NCI-H345 (cell line): ENCODE measurements at regions not wholly inside any gene's neighbourhood (a gene's known extent, or its start where the extent isn't known, plus 50 kb on each side); places are given as distances from the start of the nearest gene placed in this dataset.

Experiments
- DNase-seq: peaks from one replicate; lab custom pipeline; 2025; lab: John Stamatoyannopoulos, UW

DNA sequence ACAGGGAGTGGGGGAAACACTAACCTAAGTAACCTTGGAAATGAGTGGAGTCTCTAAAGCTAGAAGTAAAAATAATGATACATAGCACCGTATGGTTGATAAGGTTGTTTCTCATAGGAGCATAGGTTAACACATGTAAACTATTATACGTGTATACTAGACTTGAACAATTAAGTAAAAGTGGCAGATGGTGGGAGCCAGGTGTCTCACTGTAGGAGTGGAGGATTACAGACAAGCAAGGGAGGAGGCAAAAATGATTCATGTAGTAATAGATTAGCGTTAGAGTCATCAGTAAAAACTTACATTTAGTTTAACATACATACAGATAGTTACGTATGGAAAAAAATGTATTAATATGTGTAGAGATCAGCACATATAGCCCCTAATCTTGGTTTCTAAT, 138.4 kb upstream of the DSCAM start:
- DNase-seq = no peak

DNA sequence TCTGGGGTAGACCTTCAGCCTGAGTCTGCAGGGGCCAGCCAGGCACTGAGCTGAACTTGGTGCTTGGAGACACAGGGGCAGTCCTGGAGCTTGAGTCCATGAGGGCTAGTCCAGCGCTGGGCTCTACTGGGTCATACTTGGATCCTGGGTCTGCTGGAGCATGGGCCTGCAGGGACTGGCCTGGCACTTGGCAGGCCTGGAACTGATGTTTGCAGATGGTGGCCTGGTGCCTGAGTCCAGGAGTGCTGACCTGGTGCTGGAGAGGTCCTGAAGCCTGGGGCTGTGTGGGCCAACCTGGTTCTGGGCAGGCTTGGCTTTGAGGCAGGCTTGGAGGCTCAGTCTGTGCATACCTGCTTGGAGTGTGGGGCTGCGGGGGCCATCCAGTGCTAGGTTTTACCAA, 143.4 kb upstream of the DSCAM start:
- DNase-seq = no peak

DNA sequence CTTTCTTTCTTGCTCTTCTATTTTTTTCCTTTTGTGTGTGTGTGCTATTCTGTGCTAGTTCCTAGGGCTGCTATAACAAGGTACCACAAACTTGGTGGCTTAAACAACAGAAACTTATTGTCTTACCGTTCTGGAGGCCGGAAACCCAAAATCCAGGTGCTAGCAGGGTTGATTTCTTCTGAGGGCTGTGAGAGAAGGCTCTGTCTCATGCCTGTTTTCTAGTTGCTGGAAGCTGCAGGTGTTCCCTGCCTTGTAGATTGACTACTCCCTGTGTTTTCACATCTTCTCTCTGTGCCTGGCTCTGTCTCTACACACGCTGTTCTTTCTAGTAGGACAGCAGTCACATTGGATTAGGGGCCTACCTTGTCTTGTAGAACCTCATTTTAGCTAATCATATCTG, 150.9 kb upstream of the DSCAM start:
- DNase-seq = no peak

DNA sequence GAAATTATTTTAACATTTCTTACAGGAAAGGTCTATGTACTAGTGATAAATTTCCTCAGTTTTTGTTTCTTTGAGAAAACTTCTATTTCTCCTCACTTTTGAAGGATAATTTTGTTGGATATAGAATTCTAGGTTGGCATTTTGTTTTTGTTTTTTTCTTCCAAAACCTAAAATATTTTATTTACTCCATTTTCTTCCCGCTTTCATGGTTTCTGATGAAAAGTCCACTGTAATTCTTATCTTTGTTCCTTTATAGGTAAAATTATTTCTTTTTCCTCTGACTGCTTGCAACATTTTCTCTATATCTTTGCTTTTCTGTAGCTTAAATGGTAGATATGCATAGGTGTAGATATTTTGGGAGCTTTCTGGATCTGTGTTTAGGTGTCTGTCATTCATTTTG, 153.9 kb upstream of the DSCAM start:
- no peak for DNase-seq

DNA sequence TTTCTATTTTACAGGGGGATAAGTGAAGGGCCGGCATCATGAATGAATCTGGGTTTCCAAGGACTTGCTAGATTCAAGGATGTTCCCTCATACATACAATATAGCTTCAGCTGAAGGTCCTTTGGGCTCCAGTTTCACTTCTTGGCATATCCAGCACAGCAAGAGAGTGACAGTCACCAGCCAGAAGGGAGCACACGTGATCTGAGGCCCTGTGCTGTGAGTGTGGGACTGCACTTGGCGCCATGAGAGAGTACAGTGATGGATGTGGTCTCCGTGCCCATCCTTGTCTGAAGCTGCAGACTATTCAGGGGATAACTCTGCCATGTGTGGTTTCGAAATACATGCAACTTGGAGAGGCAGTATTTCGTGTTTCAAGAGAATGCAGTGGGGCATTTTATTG, 159.7 kb upstream of the DSCAM start:
- no peak for DNase-seq

DNA sequence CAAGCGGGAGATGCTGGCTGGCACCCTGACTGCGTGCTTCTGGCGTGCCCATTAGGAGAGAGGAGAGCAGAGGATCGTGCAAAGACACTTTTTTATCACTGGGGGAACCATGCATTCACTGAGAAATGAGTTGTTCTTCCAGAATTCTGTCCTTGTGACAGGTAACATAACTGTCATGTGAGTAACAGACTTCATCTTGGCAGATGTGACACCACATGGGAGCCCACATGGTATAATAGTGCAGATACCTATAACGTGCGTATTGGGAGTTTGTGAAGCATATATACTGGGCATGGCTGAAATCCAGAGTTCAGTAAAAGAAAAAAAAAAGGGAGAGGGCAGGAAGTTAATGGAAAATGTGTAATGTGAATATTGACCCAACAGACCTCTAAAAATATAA, 159.6 kb upstream of the BACE2 start:
- no peak for DNase-seq

DNA sequence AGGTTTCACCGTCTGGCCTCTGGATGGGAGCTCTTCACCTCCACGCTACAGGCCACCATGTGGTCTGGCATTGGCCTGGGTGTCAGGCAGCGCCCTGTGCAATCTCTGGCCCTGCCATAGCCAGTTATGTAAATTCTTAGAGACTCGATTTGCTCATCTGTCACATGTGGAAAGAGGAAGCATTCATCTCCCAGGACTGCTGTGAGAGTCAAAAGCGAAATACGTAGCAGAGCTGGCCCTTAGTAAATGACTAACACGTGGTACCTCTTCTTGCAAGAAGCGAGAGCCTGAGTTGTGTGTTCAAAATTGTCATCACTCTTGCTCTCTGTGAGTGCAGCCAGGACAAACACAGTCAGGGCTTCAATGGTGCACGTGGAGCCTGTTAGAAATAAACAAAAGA, 159.0 kb upstream of the BACE2 start:
- peak; percentile 52 for DNase-seq

DNA sequence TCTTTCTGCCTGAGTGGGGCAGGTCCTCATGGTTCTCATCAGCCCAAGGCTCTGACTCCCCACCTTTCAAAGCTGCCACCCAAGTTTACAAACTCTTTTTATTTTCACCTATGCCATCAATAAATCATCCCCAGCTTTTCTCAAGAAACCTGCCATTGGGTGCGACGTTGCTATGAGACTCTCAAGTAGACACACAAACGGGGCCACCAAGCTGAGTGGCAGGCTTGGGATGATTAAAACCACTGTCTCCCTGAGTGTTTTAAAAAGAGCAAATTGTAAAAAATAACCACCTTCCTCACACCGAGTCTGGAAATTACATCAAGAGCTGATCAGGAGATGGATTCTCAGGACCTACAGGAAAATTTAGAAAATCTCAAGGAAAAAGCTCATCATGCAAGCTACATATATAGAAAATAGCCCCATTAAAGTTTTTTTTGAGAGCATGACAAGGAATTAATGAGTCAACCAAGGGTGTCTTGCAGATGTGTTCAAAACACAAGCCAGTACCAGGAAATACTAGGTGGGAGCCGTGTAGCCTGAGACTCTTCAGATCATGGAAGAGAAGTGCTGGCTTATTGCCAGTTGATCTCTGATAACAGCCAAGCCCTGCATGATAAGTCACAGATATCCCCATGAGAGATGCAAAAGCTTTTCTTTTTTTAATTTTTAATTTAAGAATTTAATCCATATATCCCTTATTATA, 158.4 kb upstream of the BACE2 start:
- peak; percentile 80 for DNase-seq

DNA sequence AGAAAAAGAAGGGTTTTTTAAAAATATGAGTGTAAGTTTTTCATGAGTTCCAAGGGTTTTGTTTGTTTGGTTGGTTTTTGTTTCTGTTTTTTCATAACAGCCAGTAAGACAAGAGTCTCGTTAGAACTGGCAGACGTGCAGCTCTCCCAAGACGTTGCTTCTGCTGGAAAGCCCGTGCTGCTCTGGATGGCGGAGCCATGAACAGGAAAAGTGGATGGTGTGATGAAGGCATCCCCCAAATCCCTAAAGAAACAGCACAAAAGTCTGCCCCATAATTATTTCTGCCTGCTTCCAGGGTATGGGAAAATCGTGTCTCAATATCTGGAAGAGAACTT, 157.9 kb upstream of the BACE2 start:
- DNase-seq = peak; percentile 48

DNA sequence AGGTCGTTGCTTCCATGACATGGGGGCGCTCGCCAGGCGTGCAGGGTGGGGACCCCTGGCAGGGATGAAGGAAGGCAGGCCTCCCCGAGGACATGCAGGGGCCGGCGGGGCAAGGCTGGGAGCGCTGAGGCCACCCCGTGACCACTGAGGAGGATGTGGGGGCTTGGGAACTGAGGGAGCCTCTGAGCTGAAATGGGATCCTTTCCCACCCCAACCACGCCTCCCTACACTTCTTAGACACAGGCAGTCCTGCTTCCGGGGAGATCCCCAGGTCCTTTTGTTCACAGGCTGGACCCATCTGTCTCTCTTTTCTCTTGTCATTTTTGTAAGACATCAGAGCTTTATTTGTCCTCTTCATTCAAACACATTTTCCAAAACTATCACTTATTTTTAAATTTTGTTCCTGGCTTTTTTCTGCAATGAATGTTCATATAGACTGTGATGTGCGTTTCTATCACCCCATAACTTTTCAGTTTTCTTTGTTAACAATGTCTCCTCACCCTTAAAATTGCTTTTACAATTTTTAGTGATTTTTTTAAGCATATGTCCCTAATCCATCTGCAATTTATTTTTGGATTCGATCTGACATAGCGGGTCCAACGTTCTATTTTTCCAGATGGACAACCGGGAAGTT, 156.7 kb upstream of the BACE2 start:
- no peak for DNase-seq

DNA sequence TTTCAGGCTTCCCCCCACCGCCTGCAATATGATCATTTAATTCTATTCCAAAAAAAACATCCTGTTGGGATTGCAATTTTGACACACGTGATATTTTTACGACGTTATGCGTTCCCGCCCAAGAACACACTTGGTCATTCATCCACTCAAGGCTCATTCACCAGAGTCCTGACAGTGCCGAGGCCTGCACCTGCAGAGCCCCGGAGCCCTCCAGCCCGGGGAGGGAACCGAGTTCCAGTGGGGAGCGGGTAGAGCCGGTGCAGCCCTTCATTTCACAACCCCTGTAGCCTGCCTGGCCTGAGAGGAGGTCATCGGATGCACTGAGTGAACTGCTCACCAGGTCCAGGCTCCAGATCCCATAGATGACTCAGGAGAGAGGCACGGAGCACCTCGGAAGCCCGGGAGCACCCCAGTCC, 156.0 kb upstream of the BACE2 start:
- no peak for DNase-seq

DNA sequence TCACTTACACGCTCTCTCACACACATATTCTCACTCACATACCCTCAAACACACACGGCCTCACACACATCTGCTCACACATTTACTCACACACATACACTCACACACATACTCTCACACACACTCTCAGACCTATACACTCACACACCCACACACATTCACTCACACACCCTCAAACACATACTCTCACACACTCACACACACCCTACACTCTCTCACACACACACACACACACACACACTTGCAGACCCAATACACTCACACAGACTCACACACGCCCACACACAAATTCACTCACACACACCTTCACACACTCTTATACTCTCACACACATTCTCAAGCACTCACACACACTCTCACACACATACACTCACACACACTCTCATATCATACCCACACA, 155.5 kb upstream of the BACE2 start:
- no peak for DNase-seq

DNA sequence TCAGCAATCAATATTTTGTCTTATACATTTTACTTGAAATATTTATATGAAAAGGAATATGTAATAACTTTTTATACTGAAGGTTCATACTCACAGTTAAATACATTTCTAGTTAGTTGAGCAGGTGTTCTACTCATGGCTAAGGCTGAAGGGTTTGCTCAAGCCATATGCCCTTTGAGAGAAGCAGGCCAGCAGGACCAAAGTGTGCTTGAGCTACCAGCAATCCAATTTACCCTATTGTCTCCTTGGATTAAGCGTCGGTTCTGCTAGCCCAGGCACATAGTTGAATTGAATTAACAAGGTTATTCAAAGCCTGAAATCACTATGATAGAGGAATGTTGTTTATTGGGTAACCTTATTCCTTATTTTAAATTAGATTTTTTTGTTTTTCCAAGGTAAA, 151.5 kb upstream of the BACE2 start:
- DNase-seq = peak; percentile 26

DNA sequence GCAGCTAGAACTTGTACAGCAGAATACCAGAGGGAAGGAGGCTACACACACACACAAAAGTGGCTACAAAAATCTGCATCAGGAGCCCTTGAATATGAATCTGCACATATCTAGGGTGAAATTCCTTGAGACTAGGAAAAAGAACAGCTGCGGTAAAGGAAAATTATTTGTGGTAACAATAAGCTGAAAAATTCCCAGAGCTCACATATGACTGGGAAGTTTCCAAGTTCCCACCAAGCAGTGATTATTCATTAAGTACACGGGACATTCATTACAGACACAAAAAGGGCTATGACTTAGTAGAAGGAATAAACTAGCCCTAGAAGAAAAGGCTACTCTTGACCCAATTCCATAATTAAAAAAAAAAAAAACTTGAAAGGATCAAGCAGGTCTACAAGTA, 149.5 kb upstream of the BACE2 start:
- DNase-seq = no peak

DNA sequence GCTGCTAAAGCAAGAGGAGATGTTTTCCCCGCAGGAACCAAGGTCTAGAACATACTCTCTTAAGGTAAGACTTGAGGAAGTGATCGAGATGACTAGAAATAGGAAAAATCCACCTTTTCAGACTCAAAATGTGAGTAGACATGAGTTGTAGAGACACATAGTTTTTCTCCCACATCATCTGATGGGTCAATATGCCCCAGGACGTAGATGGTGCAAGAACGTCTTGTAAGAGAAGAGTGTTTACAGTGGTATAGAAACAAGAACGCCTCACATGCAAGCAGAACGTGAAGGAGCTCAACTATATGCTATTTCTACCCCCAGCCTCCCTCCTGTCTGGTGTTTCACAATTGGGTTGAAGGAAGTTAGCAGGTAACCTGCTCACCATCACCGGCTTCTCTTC, 144.0 kb upstream of the BACE2 start:
- no peak for DNase-seq

DNA sequence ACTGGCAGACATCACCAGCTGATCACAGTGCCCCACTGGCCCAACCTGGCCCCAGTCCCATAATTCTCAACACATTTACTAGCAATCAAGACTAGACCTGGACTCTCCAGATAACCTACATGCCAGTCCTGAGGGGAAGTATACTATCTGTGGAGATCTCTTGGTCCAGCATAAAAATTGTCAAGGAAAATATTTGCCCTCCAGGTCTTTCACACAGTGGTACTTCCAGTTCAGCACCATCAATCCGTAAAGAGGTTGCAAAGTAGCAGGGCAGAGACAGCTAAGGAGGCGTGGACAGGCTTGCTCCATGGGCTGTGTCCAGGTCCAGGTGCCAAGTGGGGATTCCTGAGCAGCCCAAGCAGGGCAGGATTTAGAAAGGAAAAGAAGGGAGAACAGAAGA, 143.6 kb upstream of the BACE2 start:
- DNase-seq = no peak

DNA sequence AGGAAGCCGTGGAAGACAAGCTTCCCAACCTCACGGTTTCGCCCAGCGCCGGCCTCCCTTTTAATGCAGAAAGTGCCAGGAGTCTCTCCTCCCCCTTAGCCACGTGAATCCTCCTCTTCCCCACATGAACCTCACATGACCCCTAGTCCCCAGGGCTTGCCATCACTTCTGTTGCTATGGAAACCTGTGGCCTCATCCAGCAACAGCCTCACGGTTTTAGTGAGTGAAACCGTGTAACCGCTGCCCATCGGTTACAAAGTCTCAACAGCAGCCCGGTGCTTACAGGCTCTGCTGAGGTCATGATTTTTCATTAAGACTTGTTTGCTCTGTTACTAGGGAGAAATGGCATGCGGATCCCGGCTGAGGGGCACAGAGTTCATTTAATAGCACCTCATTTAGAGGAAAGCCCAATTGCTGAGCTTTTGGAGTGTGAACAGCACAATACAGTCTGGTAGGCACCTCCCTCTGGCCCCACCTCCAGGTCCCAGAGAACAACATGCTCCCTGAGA, 143.2 kb upstream of the BACE2 start:
- no peak for DNase-seq

DNA sequence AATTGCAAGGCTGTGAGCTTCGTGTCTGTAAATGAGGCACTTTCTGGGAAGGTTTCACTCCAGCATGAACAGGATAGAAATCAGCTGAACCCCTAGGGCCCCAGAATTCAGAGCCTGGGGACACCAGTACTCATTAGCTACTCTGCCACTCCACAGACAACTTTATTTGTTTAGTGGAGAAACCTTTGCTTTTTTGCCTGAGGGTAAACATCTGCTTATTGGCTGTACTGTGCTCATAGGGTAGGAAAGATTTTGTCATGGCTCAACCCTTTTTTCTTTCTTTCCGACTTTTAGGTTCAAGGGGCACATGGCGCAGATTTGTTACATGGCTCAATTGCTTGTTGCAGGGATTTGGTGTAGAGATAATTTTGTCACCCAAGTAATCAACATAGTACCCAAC, 138.4 kb upstream of the BACE2 start:
- peak; percentile 50 for DNase-seq

DNA sequence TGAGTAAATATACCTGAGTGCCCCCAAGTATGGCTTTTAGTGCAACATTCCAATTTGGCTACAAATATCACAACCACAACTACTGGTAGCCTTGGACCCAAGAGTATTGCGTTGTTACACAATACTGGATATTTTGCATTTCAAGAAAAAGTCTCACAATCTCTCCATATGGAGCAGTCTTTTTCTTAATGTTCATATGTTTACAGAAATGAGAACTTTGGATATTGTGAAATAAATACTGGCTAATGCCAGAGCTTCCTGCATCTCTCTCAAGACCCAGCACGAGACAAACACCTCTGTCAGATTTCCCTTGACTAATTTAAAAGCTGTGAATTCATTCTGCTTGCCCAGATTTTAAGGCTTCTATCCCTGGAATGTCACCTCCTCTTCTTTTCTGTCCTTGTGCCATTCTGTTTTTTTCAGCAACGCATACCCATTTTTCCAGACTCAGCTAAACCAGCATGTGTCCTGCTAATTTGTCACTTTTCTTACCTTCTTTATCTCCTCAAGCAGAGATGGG, 136.2 kb upstream of the BACE2 start:
- DNase-seq = no peak

DNA sequence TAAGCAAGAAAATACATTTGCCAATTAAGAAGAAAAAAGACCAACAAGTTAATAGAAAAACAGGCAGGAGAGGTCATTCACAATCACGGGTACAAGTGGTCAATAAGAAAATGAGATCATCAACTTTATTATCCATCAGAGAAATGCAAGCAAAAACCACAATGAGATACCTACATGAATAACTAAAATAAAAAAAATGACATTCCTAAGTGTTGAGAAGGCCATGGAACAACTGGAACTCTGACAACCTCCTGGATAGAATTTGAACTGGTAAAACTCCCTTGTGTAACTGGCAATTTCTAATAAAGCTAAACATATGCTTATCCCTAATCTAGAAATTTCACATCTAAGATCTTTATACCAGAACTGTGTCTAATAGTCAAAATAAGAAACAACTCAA, 135.4 kb upstream of the BACE2 start:
- DNase-seq = no peak

DNA sequence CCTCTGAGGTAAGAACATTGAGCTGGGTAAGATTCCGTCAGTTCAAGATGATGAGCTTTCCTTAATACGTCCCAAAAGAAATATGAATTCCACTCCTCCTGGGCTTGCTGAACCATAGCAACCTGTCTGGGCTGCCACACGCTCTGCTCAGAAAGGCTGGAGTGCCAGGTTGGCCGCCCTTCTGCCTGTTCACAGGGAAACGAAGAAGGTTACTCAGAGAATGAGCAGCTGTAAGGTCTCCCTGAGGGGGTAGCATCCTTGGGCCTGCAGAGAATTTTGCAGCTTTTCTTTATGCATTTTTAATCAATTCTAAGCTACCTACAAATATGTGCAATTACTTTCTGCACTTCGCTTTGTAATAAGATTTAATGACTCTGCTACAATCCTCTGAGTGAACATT, 130.7 kb upstream of the BACE2 start:
- no peak for DNase-seq

DNA sequence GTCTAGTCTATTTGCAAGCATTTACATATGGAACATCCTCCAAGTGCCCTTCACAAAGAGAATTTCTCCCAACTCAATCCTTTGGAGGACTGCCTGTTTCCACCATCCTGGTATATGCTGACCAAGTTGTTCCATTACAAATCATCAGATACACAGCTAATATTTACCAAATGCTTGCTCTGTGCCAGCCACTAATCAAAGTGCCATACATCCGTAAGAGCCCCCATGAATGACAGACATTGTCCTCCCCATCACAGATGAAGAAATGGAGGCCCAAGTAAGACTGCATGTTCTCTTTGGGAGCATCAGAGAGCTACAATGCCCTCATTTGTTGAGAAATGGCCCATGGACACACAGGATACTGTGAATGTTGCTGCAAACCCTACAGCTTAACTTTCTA, 130.0 kb upstream of the BACE2 start:
- DNase-seq = no peak

DNA sequence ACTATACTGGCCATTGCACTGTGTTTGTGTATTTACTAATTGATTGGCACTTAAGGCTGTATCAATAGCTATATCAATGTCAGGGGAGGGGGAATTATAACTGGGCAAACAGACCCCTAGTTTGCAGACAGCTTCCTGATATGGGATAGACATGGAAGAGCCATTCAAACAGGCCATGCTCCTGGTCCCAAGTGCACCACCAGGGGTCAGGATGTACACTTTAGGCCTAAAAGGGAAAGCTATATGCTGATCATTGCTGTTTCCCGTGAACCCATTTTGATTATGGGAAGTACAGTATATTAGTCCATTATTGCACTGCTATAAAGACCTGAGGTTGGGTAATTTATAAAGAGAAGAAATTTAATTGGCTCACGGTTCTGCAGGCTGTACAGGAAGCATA, 124.9 kb upstream of the BACE2 start:
- no peak for DNase-seq
